ENCODE measurements at regions not wholly inside any gene's neighbourhood (a gene's known extent, or its start where the extent isn't known, plus 50 kb on each side); places are given as distances from the start of the nearest gene placed in this dataset.

DNA sequence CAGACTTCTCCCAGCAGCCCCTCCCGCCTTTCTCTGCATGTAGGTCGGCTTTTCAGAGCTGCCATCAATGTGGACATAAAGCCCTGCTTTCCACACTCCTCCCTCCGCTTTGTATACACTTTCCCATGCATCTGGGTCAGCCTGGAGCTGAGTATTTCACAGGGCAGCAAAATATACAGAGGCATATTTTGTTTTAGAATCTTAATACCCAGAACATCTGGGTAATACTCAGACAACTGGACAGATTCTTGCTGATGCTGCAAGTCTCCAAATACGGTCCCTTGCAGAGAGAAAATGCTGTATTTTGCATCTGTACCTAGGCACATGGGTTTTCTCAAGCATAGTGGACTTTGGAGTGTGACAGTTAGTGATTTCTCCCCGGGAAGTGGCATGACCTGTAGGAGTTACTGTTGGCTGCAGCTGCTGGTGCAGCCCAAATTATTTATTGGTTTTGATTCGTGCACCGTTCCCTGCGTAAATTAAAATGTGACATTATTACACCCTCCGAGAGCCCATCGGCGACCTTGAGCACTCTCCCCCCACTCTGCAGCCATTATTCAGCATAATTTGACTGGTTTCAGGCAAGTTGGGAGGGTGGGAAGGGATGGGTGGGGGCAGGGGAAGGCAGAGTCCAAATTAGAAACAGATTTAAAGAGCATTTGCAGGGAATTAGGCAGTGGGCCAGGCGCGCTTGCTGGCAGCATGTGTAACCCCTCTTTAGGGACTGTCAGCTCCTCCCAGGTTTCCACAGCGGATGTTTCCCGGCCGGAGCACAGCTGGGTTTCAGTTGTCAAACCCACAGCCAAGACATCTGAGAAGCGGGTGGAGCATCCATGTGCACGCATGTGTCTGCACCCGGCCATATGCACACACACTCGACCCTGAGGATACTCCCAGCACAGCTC lies 100.8 kb downstream of the CPN2 start:
- no peak for TF ChIP-seq POLR2A (IDR thresholded peaks at IDR 0.05; ENCODE audit: low read depth, low read length)
- no peak for TF ChIP-seq POLR2AphosphoS5 (IDR thresholded peaks at IDR 0.05; ENCODE audit: low read depth, low read length)
- no peak for TF ChIP-seq SPI1 (IDR thresholded peaks at IDR 0.05; ENCODE audit: low read depth, low read length)
- TF ChIP-seq TAF1 (IDR thresholded peaks at IDR 0.05; ENCODE audit: low read depth, low read length): no peak

All from GM12891 (cell line).